A204.1 (cell line): ENCODE measurements at regions not wholly inside any gene's neighbourhood (a gene's known extent, or its start where the extent isn't known, plus 50 kb on each side); places are given as distances from the start of the nearest gene placed in this dataset.
"Not testable (repeated sequence)": the region's sequence is repeated elsewhere in the genome, so short reads cannot be mapped to it uniquely, and the experiment has no call there.

Experiments used
- FAIRE-seq: peaks from 2 replicates; lab custom pipeline; 2012; peaks lifted over from hg19 to GRCh38; lab: Jason Lieb, UNC

DNA sequence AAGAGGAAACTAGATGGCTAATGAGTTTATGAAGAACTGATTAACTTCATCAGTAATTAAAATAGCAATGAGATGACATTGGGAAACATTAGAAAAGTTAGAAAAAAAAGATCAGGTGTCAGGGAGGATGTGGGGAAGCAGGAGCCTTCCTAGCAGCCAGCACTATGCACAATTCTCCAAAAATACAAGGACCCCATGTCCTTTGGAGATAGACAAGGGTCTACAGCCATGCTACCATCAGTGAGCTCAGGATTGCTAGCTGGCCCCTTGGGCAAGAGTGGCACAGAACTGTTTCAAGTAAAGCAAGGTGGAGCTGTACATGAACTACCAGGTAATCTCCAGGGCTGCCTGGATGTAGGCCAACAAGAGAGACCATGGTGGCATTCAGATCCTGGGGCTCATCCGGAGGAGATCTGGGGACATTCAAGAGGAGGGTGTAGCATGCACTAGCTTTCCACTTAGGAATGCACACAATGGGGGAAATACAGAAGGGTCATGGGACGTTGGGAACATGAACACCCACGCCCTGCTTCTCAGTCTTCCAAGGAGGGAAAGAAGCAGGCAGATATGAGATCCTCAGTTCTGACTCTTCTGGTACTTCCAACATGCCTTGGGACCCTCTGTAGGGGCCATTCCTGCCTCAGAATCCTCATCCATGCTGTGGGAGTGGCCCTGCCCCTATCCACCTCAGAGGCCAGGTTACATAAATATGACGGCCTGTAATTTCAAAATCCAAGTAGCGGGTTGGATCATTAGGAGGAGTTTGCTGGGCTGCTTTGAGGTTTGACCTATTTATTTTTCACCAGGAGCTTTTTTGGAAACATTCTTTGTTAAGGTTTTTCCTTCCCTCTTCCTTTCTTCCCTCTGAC lies 82.2 kb upstream of the HABP2 start:
- FAIRE-seq, result no peak

DNA sequence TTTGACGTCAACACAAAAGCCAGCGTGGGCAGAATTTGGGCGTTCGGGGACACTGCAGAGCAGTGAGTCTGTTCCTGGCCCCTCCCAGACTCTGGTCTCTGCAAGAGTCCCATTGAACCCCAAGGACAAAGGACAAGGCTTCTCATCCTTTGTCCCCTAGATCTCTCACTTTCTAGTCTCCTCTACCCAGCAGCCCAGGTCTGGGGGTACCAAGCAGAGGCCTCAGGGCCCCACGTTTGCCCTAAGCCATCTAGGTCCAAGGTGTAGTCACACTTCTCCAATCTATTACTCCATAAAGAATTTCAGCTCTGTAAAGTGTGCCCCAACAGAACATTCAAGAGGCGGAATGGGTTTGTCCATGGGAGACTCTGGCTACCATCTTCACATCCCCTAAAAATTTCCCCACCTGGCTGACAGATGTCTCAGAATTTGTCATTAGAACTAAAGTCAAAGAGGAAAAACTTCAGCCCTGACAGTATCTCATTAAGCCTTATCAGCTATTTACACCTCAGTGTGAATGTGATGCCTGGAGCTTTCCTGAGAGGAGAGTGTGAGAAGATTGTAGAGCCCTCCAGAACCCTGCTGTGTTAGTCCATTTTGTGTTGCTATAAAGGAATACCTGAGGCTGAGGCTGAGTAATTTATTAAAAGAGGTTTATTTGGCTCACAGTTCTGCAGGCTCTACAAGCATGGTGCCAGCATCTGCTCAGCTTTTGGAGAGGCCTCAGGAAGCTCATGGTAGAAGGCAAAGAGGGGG lies 81.4 kb upstream of the HABP2 start:
- no peak for FAIRE-seq

DNA sequence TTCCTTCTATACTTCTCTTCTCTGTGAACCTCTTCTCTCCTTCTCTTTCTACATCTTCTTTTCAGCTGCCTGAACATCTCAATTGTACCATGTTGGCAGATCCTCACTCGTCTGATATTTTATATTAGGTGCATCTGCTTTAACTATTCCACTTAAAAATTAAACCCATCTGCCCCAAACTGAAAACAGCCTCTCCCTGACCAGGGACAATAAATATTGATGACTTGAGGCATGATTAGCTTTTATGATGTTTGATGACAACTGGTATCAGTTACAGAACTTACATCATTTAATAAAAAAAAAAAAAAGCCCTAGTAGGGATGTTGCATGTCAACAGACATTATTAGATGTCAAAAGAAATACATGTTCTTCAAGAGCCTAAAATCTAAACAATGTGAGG lies 79.8 kb upstream of the HABP2 start:
- no peak for FAIRE-seq

DNA sequence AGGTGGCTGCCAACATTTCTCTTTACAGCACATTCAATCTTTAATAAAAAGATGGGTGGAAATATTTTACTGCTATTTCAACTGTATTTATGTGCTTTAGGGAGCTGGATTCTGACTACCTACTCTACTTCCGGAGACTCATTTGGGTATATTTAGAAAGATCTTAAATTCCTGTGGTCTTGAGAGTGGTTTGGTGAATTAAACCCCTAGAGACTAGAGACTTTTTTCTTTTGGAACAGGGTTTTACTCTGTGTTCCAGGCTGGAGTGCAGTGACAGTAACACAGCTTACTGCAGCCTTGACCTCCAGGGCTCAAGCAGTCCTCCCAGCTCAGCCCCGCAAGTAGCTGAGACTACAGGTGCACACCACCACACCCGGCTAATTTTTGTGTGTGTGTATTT lies 79.0 kb upstream of the HABP2 start:
- FAIRE-seq, result no peak

DNA sequence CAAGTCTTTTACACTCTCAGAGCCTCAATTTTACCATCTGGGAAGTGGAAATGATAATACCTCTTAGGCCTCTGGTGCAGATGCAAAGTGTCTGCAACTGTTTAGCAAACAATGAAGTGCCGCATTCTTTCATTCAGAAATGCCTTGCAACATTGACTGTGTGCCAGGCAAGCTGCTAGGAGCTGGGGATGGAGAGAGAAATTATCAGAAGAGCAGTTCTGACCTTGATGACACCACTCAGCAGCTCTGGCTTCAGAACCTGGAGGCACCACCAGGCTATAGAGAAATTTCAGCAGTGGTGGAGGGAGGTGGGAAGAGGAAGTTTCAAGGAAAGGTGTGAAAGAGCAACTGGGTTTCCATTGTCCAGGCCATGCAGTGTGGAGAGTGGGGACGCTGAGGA lies 78.1 kb upstream of the HABP2 start:
- FAIRE-seq, result no peak

DNA sequence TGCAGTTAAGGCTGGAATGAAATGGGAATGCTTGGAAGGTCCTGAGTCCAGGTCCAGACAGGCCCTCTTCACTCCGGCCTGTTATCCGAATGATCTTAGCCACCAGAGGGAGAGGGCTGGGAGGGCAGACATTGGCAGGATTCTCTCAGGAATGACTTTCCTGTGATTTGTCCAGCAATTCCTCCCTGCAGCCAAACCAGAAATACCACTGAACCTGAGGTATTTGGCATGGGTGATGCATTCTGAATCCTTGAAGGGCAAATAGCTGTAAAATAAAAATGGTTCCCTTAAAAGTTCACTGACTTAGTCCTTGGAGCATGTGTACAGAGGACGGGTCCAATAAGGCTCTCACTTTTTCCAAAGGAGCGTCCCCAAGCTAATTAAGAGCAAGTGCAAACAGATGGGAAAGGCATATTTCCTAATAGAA lies 77.5 kb upstream of the HABP2 start:
- FAIRE-seq, result no peak

DNA sequence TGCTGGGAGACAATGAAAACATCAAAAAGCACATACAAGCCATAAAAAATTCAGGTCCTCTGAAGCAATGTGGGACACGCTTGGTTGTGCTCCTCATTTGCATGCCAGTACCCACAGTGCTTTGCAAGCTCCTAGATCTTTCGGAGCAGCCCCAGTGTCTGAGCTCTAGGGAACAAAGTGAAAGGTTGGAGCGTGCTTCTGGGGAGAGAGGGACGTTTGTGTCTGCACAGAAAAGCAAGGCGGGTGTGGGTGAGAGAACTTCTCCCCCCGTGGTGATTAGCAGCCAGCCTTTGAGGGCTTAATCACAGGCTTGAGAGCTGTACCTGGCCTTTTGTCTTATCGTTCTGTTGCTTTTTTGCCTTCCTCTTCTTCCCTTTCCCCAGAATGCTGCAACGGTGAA lies 76.7 kb upstream of the HABP2 start:
- FAIRE-seq, result no peak

DNA sequence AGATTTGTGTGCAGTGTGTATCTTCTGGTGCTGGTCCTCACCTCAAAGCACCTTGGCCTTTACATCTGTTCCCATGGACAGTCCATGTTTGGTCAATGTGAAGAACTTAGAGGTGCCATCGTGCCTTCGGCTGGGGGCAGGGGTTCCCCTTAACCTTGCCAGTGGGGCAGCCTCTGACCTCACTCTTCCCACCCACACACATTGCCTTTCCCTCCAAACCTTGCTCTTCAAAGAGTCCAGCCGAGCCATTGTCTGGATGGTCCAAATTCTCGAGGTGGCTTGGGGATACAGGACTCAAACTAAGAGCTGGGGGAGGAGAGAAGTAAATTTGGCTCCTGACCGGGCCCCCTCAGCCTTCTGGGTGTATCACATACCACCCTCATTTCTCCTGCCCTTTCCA lies 76.2 kb upstream of the HABP2 start:
- no peak for FAIRE-seq

DNA sequence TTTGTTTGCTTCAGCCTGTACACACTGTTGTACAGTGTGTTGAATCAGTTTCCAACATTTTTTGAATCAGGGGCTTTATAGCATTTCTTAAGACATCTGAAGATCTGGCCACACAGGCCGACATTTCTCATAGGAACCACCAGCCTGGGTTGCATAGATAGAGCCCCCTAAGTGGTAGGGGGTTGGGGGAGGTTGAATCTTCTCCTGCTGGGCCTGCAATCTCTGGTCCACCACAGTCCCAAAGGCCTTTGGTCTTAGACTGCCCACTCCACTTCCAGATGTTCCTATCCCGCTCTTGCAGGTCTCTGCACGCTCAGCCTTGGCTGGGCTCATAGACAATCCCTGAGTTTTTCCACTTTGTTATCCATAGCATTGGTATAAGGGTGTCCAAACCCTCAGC lies 75.4 kb upstream of the HABP2 start:
- no peak for FAIRE-seq

DNA sequence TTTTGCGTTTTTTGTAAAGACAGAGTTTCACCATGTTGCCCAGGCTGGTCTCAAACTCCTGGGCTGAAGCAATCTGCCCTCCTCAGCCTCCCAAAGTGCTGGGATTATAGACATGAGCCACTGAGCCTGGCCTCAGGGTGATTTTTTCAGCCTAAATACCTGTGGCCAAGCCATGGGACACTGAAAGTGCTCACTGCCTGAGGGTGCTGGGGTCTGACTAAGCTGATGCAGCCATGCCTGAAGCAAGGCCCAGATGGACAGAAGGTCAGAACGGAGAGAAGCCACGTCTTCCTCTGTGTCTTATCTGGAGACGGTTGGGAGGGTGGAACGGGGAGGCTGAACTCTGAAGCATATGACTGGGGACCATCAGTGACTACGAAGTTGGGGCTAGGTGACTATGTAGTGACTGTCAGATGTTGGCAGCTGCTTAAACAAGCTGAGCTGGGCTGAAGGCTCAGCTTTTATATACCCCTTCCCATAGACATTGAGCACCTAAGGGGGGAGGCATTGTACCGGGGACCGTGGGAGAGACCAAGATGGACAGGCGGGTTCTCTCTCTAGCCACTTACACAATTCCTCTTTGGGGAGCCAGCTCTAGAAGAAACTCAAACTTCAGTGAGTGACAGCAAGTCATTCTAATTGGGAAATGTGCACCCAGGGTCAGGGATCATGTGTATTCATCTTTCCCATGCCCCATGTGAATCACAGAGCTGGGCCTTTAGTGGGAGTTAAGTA lies 73.3 kb upstream of the HABP2 start:
- no peak for FAIRE-seq

DNA sequence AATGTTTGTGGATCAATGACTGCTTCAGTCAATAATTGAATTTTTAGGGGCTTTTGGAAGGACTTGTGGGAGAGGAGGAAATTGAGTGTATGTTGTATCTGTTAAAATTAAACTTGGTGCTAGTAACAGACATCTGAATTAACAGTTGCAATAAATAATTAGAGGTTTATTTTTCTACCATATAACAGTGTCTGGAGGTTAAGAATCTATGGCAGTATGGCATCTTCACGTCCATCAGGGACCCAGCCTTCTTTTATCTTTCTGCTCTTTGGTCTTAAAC lies 72.8 kb upstream of the HABP2 start:
- no peak for FAIRE-seq

DNA sequence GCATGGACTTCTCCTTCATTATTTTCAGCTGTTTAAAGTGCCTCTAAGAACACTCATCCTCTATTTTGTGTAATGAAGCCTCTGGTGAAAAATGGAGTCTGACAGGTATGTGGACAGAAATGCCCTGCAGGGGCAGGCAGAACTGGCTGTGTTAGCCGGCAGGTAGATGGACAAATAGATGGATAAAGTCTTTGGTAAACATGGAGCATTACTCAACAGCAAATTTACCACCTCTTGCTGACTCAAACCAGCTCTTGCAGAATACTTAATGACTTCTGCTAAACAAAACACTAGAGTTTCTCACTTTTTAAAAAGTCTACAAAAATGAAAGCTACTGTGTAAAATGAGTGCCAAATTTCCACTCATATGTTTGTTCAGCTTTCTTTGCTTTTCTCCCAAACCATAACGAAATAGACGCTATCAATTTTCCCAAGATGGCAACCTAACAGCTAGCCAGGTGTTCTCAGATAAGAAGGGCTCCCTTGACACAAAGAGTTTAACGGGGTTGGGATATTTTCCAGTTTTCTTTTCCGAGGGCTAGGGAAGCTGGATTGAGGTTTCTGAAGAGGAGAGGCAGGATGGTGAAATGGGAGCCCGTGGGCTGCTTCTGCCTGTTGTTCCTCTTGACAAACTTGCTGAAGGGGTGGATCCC lies 71.9 kb upstream of the HABP2 start:
- no peak for FAIRE-seq

DNA sequence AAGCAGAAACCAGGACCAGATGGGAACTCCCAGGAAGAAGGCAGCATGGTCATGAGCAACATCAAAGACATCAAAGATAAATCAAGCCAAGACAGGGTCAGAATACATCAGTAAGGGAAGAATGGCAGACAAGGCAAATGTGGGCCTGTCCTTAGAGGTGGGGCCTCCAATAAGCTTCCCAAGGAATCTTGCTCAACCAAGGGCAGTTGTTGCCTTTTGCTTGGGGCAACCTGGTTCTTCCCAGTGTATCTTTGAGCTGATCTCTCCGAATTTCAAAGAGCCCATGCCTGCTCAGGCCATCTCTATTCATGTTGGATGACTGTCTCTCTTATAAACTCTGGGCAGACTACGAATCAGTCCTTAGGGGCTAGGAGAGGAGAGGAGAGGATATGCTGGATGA lies 68.4 kb upstream of the HABP2 start:
- FAIRE-seq, result no peak

DNA sequence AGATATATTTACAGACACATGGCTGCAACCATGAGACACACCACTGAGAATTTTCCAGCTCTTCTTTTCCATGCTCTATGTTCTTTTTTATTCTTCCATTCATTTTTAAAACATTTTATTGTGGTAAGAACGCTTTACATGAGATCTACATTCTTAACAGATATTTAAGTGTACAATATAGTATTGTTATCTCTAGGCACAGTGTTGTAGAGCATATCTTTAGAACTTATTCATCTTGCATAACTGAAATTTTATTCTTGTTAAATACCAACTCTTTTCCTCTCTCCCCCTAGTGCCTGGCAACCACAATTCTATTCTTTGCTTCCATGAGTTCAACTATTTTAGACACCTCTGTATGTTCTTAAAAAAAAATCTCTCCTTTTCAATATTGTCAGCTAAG lies 67.1 kb upstream of the HABP2 start:
- FAIRE-seq, result no peak

DNA sequence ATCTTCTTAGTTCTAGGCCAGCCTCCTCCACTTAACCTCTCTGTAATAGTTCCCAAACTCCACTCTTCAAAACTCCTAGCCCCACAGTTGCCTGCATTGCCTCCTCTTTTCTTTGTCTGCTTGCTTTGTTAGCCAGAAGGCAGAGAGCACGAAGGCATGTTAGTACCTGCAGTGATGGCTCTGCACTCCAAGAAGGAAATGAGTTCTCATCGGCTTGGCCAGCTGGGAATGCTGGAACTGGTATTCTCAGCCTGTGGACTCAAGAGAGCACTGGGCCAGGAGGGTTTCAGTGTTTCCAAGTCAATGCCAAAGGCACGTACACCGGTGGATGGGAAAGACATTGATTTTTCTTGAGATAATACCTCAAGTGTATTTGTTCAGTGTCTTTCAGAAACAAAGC lies 66.3 kb upstream of the HABP2 start:
- FAIRE-seq, result no peak

DNA sequence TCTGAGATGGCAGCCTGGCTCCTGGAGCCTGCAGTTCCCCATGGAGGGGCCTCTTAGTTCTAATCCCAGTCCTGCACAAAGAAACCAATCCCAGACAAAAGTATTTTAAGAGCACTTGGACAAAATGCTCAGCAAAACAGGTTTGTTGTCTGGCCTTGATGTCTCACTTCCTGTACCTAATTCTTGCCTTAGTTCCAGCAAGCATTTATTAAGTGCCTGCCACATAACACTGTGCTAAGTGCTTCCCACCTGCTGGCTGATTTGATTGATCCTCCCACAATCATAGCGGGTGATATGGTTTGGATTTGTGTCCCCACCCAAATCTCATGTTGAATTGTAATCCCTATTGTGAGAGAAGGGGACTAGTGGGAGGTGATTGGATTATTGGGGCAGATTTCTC lies 65.7 kb upstream of the HABP2 start:
- no peak for FAIRE-seq

DNA sequence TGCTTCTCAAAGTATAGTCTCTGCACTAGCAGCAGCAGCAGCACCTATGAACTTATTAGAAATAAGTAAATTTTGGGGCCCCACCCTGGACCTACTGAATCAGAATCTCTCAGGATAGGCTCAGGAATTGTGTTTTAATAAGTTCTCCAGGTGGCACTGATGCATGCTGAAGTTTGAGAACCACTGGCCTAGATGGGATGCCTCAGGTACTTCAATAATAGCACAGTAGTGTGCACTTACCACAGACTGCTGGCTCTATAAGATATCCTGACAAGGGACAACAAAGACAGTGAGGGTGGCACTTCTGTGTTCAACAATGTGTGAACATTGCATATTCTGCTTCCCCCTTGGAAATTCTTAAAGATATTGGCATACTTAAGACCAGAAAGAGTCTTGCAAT lies 64.7 kb upstream of the HABP2 start:
- FAIRE-seq, result no peak

DNA sequence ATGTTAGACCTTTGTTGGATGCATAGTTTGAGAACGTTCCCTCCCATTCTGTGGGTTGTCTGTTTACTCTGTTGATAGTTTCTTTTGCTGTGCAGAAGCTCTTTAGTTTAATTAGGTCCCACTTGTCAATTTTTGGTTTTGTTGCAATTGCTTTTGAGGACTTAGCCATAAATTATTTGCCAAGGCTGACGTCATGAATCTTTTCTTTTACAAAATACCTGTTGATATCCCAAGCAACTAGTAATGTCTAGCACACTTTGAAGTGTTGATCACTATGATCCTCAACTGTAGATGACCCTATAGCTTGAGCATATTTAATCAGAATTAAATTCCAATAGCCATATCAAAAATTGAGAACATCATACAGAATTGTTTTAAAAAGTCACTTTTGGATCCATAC lies 63.3 kb upstream of the HABP2 start:
- FAIRE-seq, result not testable (repeated sequence)

DNA sequence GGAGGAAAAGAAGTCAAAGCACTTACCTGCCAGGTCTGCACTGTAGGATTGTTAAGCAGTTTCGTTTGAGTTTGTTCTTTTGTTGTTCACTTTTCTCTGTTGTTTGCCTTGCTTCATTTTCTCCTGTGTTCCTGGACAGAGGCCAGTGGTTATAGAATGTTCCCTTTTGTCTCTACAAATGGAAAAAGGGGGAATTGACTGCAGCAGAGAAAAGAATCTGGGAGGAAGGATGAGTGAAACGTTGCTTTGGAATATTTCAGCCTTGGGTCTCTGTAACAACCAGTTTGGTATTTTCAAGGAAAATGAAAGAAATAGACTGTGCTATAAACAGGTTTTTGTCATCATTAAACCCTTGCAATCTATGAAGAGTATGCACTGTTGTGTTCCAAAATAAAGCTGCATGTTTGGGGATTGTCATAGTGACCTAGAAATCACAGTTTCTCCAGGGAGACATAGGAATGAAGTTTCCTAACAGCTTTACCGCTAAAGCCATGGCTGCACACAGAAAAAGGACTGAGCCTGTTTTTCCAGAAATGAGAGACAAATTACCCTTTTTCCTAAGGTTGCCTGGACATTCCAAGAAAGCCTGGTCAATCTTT lies 60.8 kb upstream of the HABP2 start:
- FAIRE-seq, result no peak

DNA sequence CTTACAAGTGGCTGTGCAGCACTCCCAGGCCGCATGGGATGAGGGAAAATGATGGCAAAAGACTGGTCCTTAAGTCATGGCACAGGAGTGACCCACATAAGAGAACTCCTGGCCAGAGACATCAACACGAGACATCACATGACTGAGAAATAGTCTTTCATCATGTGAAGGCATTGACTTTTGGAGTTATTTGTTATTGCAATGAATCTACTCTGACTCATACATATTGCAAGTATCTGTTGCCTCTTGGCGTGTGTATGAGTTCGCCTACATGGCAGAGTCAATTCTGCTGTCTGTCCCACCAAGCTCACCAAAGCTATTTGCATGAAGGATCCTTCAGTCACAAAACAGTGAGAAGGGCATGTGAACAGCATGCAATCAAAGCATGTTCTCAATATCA lies 59.7 kb upstream of the HABP2 start:
- FAIRE-seq, result no peak

DNA sequence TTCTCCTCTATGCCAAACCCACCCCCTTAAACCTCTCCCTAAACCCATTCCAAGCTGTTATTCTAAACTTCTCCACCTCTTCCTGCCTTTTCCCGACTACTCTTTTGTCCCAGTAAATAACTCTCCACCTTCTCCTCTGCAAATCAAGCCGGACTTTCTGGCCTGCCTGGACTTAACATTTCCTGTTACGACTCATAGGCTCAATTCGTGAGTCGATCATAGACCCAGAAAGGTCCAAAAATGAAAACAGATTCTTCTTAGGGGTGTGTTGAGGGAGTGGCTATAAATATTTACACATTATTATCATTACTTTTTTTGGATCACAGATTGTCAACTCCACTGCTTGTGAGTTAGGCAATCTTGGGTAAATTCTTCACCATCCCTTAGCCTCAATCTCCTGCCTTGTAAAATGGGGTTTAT lies 59.0 kb upstream of the HABP2 start:
- FAIRE-seq, result no peak

DNA sequence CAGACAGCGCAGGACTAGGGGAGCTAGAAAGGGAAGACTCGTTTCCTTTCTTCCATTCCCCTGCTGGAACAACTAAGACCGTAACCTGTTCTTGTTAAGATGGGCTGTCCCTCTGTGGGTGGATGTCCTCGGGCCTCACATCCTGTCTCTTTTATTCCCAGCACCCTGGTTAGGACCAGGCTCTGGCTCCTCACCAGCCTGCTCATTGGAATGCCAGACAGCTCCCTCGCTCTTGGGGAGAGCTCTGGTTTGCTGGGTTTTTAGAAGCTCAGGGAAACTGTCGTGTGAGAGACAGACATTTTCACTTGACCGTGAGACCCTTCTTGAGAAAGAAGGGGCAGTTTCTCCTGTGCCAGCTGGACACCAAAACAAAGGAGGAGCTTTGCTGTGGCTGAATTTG lies 58.1 kb upstream of the HABP2 start:
- FAIRE-seq, result no peak
